HS-5 (cell line): ENCODE measurements at regions not wholly inside any gene's neighbourhood (a gene's known extent, or its start where the extent isn't known, plus 50 kb on each side); places are given as distances from the start of the nearest gene placed in this dataset.
"Not testable (repeated sequence)": the region's sequence is repeated elsewhere in the genome, so short reads cannot be mapped to it uniquely, and the experiment has no call there.

Experiments used
- DNase-seq: peaks from one replicate; pipeline ENCODE4 v3.0.0-alpha.2; 2012; ENCODE audit warnings: low read depth

GRCh38 chr7:68082961-68083657, 1086.5 kb downstream of the TYW1 start:
- not testable (repeated sequence) for DNase-seq

GRCh38 chr7:68087401-68087800, 1090.8 kb downstream of the TYW1 start:
- no peak for DNase-seq

GRCh38 chr7:68088879-68089278, 1092.2 kb downstream of the TYW1 start:
- no peak for DNase-seq

- DNase-seq: not testable (repeated sequence)
Measured at GRCh38 chr7:68090256-68090655, 1093.6 kb downstream of the TYW1 start.

- DNase-seq: no peak
Measured at GRCh38 chr7:68103319-68103718, 1106.7 kb downstream of the TYW1 start.

GRCh38 chr7:68107261-68107660, 1110.6 kb downstream of the TYW1 start:
- no peak for DNase-seq

- no peak for DNase-seq
Measured at GRCh38 chr7:68107968-68108367, 1111.3 kb downstream of the TYW1 start.

- no peak for DNase-seq
Measured at GRCh38 chr7:68109299-68109698, 1112.7 kb downstream of the TYW1 start.

GRCh38 chr7:68119411-68119810, 1122.8 kb downstream of the TYW1 start:
- no peak for DNase-seq

- DNase-seq: no peak
Measured at GRCh38 chr7:68121056-68121455, 1124.4 kb downstream of the TYW1 start.

- no peak for DNase-seq
Measured at GRCh38 chr7:68121655-68122054, 1125.0 kb downstream of the TYW1 start.

- no peak for DNase-seq
Measured at GRCh38 chr7:68122801-68123200, 1126.2 kb downstream of the TYW1 start.

GRCh38 chr7:68125168-68125567, 1128.5 kb downstream of the TYW1 start:
- DNase-seq: no peak

- DNase-seq: no peak
Measured at GRCh38 chr7:68133045-68133444, 1136.4 kb downstream of the TYW1 start.

GRCh38 chr7:68143345-68143744, 1146.7 kb downstream of the TYW1 start:
- no peak for DNase-seq

GRCh38 chr7:68146983-68147382, 1150.3 kb downstream of the TYW1 start:
- no peak for DNase-seq

- DNase-seq: no peak
Measured at GRCh38 chr7:68147614-68148238, 1151.1 kb downstream of the TYW1 start.

GRCh38 chr7:68148440-68148839, 1151.8 kb downstream of the TYW1 start:
- DNase-seq: no peak

- DNase-seq: no peak
Measured at GRCh38 chr7:68152205-68152604, 1155.6 kb downstream of the TYW1 start.

GRCh38 chr7:68155676-68156075, 1159.0 kb downstream of the TYW1 start:
- no peak for DNase-seq

- DNase-seq: no peak
Measured at GRCh38 chr7:68158686-68159295, 1162.2 kb downstream of the TYW1 start.

- no peak for DNase-seq
Measured at GRCh38 chr7:68162712-68163111, 1166.1 kb downstream of the TYW1 start.

GRCh38 chr7:68166525-68166924, 1169.9 kb downstream of the TYW1 start:
- no peak for DNase-seq

GRCh38 chr7:68173513-68173912, 1176.9 kb downstream of the TYW1 start:
- DNase-seq: no peak
